Urothelium cell line (cell line): ENCODE measurements at regions not wholly inside any gene's neighbourhood (a gene's known extent, or its start where the extent isn't known, plus 50 kb on each side); places are given as distances from the start of the nearest gene placed in this dataset.
A peak's percentile ranks its signal among the peaks of the same experiment; 100 is the strongest.

Source experiments
- DNase-seq: peaks from one replicate; pipeline ENCODE4 v3.0.0; 2011; ENCODE audit warnings: low spot score, mixed read lengths
- FAIRE-seq: peaks from 2 replicates; lab custom pipeline; 2011; peaks lifted over from hg19 to GRCh38; lab: Jason Lieb, UNC

DNA sequence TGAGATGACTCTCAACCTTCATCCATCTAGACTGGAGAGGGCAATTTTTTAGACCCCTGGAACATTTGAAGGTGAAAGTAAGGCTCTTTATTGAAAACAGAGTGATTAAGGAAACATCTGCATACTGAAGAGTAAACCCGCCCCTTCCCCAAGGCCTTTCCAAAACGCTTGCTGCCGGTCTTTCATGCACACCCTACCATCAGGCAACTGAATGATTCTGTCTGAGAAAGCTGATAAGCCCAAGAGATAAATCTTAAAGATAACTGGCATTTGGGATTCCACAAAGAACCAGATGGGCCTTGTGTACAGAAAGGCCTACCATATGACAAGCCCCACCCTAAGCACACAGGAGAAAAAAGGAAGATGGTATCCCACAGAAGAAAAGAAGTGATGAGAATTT, 54.4 kb upstream of the PIK3R1 start:
- FAIRE-seq (no peak), DNase-seq (no peak)

DNA sequence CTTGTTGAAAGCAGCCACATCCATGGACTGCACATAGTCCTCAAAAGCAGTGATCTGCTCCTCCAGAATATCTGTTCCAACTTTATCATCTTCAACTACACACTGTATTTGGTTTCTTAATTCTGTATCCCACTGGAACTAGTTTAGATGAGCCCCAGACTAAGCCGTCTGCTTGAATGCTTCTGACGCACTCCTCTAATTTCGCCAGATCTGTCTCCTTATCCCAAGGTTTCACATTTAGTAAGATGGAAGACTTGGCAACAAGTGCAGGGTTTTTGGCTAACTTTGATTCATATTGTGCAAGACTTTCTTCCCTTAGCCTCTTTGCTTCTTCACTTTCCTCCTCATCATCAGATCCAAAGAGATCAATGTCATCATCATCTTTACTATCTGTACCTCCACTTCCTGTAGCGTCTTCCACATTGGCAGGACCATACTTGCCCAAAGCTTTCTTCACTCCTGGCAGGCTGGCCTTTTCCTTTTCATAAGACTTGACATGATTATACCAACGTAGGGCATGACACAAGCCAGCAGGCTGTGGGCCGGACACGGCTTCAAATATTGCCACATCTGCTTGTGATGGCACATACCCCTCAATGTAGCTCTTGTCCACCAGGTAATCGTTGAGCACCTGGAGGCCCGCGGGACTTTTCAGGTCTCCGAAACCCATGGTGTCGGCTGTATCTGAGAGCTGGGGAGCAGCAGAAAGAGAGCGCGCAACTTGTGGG, 56.2 kb upstream of the PIK3R1 start:
- FAIRE-seq = no peak
- no peak for DNase-seq

DNA sequence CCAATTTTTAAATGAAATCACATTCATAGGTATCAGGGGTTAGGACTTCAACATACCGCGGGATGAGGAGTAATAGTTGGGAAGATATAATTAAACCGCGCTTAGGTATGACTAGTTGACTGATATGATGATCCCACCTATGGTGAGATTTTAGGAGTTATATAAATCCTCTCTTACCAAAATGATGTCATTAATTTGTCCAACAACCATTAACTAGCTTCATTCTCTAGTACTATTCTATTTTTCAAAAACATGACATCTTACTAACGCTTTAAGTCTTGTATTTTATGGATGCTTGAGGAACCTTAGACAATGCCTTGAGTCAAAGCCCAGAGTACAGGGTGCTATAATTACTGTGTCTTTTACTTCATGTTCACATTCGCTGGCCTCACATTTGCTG, 59.6 kb upstream of the PIK3R1 start:
- no peak for DNase-seq
- no peak for FAIRE-seq

DNA sequence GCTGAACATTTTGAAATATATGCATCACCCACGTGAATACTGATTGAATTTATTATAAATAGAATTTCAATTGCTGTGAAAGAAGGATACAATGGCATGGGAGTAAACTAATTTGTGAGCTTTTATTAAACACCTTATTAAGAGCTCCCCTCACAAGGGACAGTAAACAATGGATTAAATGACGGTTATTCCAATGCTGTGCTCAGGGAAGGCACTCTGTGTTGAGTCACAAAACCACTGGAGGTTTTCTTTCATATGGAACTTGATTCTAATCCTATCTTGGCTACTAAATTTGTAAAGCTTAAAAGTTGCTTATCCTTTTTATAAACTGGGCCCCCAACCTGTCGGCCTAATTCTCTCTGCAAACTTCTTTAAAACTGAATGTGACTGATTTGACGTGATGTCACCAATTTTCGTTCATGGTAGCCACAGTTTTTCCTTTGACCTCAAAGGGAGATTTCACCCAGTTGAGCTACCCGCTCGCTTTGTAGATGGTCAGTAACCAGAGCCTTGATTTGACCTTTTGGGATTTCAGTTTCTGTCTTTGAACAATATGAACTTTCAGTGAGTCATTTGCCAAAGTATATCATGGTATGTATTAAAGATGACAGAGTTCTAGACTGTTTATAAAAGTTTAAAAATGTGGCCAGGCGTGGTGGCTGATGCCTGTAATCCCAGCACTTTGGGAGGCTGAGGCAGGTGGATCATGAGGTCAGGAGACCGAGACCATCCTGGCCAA, 61.3 kb upstream of the PIK3R1 start:
- DNase-seq = no peak
- FAIRE-seq = no peak

DNA sequence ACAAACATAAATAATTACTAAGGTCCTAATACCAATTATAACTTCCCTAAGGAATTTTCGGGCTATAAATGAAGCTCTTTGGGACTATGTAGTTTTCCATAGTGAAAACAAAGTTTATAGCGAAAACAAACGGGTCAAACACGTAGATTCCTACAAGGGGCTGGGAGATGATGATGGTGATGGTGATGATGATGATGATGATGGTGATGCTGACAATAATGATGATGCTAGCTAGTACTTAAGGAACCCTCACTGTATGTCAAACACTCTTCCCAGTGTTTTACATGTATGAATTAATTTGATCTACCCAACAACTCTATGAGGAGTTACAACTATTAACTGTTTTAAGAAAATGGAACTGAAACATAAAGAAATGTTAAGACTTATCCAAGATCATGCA, 63.7 kb upstream of the PIK3R1 start:
- FAIRE-seq = peak; percentile 55
- DNase-seq = no peak

DNA sequence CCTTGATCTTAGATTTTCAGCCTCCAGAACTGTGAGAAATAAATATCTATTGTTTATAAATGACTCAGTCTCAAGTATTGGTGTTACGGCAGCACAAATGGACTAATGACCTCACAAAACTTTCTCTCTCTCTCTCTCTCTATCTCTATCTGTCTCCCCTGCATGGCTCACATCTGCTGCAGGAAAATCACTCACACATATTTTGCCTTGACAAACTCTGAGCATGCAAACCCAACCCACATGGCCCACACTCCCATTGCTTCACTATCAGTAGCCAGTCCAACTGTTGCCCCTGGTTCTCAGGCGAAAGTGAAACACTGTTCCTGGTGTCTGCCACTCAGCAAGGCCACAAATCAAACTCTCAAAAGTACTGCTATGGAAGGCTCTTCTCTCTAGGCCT, 66.4 kb upstream of the PIK3R1 start:
- FAIRE-seq = no peak

DNA sequence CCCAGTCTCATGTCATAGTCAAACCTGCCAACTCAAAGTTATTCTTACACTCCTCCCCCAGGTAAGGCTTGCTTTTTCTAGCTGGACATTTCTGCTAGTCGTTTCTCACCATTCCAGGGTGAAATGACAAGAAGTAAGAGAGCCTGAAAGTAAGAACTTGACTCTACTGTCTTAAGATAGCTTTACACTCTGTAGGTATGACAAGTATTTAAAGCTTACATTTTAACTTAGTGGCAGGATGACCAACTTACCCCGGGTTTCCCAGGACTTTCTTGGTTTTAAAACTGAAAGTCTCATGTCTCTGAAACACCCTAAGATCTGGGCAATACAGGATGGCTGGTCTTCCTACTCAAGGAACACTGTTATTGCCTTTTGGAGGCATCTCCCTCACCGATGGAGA, 67.5 kb upstream of the PIK3R1 start:
- DNase-seq (no peak), FAIRE-seq (no peak)

More for the DNA sequence above, 66.4 kb upstream of the PIK3R1 start:
- DNase-seq = no peak

DNA sequence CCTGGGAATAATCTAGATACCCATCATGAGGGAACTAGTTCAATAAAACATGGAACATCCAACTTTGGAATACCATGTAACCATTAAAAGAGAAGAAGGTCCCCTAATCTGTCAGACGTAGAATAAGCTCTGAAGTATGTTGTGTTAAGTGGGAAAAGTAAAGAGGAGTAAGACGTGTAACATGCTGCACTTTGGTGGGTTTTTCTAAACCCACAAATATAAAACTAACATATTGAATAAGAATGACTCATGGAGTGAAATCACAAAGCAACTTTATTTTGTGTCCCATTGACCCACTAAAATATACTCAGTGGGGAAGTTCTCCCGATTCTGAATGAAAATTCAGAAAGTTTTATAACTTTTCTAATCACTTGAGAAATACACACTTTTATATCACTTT, 67.9 kb upstream of the PIK3R1 start:
- no peak for FAIRE-seq

DNA sequence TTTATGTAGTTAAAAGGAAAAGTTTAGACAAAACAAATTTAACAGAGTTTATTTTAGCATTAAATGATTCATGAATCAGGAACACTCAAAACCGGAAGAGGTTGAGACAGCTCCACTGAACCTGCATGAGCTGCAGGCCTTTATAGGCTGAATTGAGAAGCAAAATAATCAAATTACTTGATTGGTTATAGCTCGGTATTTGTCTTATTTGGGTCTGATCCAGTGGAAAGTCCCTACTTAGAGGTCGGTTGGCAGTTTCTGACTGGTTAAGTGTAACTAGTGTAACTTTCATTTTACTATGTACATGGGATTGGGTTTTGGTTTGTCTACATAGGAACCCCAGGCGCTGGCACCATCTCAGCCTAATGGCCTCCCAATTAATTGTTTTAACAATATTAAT, 74.1 kb upstream of the PIK3R1 start:
- DNase-seq (no peak), FAIRE-seq (no peak)

More for the DNA sequence above, 67.9 kb upstream of the PIK3R1 start:
- DNase-seq = no peak

DNA sequence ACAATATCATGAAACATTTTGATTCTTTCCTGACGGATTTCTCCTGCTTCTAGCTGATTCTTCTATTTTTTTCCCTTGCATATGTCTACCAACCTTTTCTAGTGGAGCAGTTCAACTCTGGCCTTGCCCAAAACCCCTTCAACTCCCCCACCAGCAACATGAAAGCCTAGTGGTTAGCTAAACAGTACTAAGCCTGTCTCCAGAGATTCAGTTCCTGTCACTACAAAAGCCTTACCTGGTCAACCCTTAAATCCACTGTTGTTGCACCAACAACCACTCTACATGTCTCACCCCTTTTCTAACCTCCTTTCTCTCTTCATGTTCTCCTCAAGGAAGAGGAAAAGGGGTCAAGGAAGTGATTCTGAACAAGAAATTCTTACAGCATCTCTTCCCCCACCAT, 74.8 kb upstream of the PIK3R1 start:
- FAIRE-seq = no peak
- DNase-seq = no peak

DNA sequence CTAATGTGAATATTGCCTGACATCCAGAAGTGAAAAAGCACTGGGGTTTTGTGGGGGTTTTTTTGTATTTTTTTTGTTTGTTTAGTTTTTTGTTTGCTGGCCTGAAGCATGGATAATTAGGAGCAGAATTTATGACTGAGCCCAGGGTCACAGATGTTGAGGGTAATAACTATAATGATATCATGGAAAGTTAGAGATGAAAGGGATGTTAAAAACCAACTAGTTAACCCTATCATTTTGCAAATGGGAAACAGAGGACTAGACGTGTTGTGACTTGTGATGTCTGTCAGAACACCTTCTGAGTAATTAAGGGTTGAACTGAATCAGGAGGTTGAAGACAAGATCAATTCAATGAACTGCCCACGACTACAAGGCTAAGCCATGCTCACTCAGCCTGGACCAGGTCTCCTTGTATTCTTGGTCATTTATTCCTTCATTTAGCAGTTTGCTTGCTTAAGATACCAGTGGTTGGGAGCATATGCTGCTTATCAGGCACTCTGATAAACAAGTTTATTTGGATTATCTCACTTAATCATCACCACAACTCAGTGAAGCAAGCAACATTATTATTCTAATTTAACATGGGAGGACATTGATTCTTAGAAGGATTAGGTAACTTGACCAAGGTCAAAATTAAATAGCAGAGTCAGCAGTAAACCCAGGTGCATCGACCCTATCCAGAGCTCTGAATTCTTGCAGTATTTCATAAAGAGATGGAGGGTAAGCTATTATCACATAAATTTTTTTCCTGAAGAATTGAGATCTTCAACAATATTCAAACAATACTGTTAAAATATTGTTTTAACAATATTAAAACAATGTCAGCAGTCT, 75.7 kb upstream of the PIK3R1 start:
- no peak for FAIRE-seq
- no peak for DNase-seq

DNA sequence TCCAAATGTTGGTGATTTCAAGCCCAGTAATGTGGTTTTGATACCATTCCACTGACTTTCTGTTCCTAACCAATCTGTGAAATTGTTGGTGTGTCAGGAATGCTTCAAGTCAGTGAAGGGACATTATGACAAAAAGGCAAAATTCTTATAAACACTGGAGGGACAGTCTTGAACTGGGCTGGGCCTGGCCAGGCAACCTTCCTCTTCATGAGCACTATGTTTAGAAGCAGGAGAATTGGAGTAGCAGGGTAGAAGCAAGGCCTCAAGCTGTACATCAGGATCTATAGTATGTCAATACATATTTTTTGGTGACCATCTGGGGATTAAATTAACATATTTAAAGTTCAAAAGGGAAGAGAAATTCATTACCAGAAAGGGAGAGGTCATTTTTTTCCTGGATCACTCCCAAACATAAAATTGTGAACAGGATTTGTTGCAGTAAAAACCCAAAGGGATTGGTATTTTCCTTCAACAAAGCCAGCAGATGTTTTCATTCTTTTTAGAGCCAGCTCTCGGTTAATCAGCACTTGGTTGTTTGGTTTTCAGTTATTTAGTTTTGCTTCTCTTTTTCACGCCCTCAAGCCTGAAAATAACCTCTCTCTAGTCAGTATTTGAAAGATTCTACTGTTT, 77.9 kb upstream of the PIK3R1 start:
- no peak for DNase-seq
- FAIRE-seq = no peak

DNA sequence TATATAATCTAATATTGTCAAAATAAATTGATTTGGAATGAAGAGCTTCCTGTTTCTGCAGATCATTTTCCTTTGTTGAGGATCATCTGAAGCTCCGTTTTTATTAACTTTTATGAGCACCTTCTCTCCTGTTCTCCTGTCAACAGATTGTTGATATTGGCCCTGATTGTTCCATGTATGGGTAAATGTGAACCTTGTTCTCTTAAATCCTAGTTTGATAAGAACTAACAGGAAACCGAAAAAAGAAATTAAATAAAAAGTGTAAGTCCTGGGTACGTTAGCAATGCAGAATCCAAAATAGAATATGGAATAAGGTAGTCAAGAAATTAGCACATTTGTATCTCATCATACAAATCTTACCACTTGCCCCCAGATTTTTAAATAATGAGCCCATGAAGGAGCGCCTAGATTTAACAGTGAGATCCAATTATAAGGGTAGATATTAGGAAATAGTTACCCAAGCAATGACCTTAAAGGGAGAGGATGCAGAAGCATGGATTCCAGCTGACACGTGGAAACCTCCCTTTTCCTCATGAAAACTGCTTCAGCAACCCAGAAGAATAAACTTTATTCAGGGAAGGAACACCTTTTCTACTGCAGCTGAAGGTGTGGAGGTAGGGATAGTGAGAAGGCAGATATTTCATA, 80.8 kb upstream of the PIK3R1 start:
- FAIRE-seq (no peak), DNase-seq (no peak)

DNA sequence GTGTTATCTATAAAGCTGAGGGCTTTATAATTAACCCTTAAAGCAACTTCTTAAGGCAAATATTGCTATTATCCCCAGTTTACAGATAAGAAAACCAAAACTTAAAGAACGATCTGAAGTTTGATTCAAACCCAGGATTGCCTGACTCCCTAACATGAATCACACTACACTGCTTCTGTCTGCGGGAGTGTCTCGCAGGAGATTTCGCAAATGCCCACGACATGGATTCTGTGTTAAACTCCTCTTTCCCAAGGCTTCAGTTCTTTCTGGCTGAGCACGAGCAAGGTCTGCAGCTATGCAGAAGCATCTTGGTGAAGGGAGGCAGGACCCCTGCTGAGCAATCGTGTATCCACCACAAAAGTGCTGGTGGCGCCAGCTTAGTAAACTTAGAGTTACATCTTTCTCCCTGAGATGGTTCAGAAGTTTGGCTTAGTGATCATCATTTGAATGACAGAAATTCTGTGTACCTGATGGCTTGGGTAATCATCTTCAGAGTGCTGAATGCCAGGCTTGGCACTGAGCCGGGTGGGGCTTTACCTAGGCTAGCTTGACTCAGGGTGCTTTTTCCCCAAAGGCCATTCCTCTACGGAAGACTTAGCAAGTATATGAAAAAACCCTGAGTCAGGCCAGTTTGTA, 81.4 kb upstream of the PIK3R1 start:
- DNase-seq = no peak
- no peak for FAIRE-seq

DNA sequence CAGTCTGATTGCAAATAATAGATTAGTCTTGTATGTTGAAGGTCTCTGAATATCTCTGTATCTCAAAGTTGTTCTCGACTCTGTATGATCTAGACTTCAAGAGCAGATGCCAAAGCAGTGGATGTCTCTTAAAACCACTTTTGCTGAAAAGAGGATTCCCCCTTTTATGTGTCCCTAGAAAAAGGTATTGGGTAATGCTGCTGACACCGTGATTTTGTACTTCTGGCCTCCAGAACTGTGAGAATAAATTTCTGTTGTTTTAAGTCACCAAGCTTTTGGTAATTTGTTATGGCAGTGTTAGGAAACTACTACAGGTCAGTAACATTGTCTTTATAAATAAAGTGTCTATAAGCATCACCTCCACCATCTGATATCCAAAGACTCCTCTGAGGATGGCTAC, 85.3 kb upstream of the PIK3R1 start:
- FAIRE-seq = no peak
- no peak for DNase-seq

DNA sequence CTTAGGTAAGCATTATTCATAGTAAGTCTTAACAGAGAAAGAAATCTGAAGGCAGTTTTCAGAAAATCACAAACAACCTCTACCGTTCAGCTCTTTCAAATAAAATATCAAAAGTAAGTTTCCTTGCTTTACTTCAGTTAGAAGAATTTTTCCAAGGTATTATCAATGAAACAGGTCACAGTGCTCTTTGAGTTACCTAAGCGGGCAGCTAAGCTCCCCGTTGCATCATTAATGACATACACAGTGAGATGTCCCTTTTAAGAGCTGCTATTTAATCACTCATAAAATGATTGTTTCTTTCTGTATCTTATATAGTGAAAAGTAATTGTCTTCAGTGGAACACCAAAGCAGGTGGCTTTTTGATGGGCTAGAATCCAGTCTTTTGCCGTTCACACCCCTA, 86.2 kb upstream of the PIK3R1 start:
- FAIRE-seq = no peak
- no peak for DNase-seq

DNA sequence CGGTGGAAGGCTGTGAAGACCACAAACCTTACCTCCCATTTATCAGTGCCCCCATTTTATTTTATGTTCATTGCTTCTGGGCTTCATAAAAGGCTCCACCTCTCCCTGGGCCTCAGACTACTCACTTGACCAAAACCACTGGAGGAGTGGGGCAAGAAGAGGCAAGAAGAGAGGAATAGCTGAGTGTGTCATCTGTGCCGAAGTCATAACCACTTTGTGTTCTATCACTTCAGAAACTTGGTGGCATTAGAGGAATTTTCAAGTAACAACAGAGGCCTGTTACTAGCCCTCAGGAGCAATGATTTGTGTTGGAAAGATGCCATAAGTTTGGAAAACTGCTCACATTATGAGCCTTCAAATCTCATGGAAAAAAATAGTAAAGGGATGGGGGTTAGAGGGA, 88.7 kb upstream of the PIK3R1 start:
- no peak for DNase-seq
- FAIRE-seq = no peak

DNA sequence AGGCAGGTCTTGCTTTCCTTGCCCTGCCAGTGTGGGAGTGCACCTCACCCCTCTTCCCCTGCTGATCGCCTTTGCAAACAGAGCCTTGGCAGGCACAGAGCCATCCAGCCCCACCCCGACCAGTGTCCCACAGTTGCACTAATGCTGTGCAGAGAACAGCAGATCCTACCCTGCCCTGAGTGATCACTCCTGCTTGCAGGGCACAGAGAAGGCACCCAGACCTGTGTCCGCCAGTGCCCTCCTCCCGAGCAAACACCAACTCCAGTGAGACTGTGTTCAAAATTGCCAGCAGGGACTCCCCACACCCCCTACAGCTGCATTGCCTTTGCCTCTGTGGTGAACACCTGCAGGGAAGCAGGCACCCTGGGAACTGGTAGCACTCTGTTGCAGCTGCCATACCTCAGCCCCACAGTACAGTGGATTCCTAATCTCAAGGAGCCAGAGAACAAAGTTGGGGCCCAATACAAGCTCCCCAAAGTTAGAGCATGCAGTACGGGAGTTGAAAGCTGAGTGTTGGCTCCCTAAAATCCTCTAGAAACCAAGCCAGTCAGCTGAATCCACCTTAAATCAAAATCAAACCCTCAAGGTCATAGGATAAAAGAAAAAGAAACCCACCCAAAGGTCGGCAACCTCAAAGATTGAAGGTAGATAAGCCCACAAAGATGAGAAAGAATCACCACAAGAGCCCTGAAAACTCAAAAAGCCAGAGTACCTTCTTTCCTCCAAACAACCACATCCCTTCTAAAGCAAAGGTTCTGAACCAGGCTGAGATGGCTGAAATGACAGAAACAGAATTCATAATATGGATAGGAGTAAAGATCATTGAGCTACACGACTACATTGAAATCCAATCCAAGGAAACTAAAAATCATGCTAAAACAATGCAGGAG, 92.9 kb upstream of the PIK3R1 start:
- DNase-seq = no peak
- no peak for FAIRE-seq

DNA sequence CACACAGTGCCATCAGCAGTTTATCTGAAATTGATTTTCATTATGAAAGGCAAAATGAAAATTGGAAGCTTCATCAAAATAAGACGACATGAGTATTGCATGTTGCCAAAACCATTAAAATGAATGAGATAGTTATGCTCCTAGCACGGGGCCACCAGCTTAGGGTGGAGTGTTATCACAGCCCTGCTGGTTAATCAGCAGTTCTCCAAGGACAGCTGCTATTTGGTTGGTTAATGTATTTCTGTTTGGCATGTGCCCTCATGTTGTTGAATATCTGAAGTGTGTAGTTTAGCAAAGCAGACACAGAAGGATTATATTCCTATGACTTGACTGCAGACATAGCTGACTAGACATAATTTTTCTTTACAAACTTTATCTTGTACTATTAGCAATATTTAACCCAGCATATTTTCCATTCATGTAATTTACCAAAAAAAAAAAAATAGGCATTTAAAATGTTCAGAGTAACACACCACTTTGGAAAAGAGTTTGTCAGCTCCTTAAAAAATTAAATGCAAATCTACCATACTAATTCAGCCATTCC, 98.6 kb upstream of the PIK3R1 start:
- DNase-seq = no peak
- no peak for FAIRE-seq
